ENCODE measurements at regions not wholly inside any gene's neighbourhood (a gene's known extent, or its start where the extent isn't known, plus 50 kb on each side); places are given as distances from the start of the nearest gene placed in this dataset.
"Not testable (repeated sequence)": the region's sequence is repeated elsewhere in the genome, so short reads cannot be mapped to it uniquely, and the experiment has no call there.

DNA sequence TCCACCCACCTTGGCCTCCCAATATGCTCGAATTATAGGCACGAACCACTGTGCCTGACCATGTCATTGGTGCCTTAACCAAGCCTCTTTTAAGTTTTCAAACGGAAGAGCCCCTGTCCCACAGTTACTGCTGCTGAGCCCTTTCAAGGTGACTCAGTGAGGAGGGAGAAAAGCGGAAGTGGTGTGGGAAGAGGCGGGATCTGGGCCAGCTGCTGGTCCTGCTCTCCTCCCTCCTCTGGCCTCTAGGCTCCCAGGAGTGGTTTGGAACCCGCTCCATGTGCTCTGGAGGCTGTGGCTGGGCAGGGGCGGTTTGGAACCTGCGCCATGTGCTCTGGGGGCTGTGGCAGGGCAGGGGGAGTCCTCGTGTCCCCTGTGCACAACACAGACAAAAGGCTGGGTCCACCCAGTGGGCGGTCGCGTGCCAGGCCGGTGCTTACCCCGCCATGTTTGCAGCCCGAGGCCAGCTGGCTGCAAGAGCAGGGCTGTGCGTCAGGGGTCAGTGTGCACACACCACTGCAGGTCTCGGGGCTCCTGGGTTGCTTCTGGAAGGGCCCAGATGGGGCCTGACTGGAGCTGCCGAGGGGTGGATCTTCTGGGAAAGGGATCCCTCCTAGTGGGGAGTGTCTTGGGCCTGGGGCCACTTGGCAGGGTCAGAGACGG lies 113.4 kb upstream of the ALDH3B2 start:
- not testable (repeated sequence) for H3K4me3 ChIP-seq (ENCODE audit: low read depth, low read length); DNase-seq (ENCODE audit: low read depth)

DNA sequence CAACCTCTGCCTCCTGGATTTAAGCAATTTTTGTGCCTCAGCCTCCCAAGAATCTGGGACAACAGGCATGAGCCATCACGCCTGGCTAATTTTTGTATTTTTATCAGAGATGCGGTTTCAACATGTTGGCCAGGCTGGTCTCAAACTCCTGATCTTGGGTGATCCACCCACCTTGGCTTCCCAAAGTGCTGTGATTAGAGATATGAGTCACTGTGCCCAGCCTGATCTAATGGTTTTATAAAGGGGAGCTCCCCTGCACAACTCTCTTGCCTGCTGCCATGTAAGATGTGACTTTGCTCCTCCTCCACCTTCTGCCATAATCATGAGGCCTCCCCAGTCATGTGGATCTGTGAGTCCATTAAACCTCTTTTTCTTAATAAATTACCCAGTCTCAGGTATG lies 107.5 kb upstream of the ALDH3B2 start:
- not testable (repeated sequence) for DNase-seq (ENCODE audit: low read depth); H3K4me3 ChIP-seq (ENCODE audit: low read depth, low read length)

- not testable (repeated sequence) for H3K4me3 ChIP-seq (ENCODE audit: low read depth, low read length); DNase-seq (ENCODE audit: low read depth)
These were observed 107.1 kb upstream of the ALDH3B2 start for GRCh38 chr11:67781506-67781905.

GRCh38 chr11:67780056-67780455 lies 105.6 kb upstream of the ALDH3B2 start:
- DNase-seq (ENCODE audit: low read depth): no peak
- H3K4me3 ChIP-seq (ENCODE audit: low read depth, low read length): no peak overlapping the region

DNA sequence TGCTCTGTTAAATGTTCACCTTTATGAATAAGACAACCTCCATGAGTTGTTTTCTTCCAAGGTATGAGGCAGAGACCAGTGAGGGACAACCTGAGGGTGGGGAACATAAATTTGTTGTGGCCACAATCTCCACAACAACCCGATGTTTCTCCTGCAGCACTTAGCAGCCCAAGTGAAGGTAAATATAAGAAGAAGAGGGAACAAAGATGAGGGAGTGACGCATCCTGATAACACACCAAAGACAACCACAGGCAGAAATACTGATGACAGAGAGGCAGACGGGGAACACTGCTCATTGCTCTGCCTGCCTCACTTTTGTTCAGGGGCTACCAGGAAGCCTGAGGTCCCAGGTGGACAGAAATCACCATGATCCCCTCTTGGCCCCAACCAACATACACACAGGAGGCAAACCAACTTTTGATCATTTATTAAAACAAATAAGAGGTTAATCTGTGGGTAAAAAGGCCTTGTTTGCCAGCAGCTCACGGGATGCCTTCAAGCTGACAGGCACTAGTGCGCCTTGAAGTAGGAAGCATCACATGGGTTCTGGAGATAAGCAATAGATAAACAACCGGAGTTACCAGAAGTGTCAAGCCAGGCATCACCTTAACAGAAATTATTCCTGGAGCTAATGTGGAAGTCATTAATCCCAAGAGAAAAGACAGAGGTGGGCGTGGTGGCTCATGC lies 104.9 kb upstream of the ALDH3B2 start:
- not testable (repeated sequence) for H3K4me3 ChIP-seq (ENCODE audit: low read depth, low read length); DNase-seq (ENCODE audit: low read depth)

GRCh38 chr11:67776852-67777520 lies 102.6 kb upstream of the ALDH3B2 start:
- H3K4me3 ChIP-seq (ENCODE audit: low read depth, low read length): no peak overlapping the region
- no peak for DNase-seq (ENCODE audit: low read depth)

- not testable (repeated sequence) for DNase-seq (ENCODE audit: low read depth)
These were observed 99.8 kb upstream of the ALDH3B2 start for GRCh38 chr11:67774175-67774574.

GRCh38 chr11:67768001-67768730 lies 93.7 kb upstream of the ALDH3B2 start:
- not testable (repeated sequence) for H3K4me3 ChIP-seq (ENCODE audit: low read depth, low read length); DNase-seq (ENCODE audit: low read depth)

More at GRCh38 chr11:67774175-67774574, 99.8 kb upstream of the ALDH3B2 start:
- H3K4me3 ChIP-seq (ENCODE audit: low read depth, low read length): not testable (repeated sequence)

- DNase-seq (ENCODE audit: low read depth); H3K4me3 ChIP-seq (ENCODE audit: low read depth, low read length): not testable (repeated sequence)
These were observed 86.8 kb upstream of the ALDH3B2 start for GRCh38 chr11:67761211-67761610.

GRCh38 chr11:67759321-67759720 lies 84.9 kb upstream of the ALDH3B2 start:
- DNase-seq (ENCODE audit: low read depth); H3K4me3 ChIP-seq (ENCODE audit: low read depth, low read length): not testable (repeated sequence)

DNA sequence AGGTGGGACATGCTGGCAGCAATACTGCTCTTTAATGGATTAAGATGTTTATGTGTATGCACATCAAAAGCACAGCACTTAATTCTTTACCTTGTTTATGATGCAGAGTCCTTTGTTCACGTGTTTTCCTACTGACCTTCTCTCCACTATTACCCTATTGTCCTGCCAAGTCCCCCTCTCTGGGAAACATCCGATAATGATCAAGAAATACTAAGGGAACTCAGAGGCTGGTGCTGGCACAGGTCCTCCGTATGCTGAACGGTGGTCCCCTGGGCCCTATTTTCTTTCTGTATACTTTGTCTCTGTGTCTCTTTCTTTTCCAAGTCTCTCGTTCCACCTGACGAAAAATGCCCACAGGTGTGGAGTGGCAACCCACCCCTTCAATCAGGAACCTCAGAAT lies 84.0 kb upstream of the ALDH3B2 start:
- H3K4me3 ChIP-seq (ENCODE audit: low read depth, low read length); DNase-seq (ENCODE audit: low read depth): not testable (repeated sequence)

- DNase-seq (ENCODE audit: low read depth); H3K4me3 ChIP-seq (ENCODE audit: low read depth, low read length): not testable (repeated sequence)
These were observed 83.6 kb upstream of the ALDH3B2 start for GRCh38 chr11:67758009-67758408.

- not testable (repeated sequence) for DNase-seq (ENCODE audit: low read depth); H3K4me3 ChIP-seq (ENCODE audit: low read depth, low read length)
These were observed 79.4 kb upstream of the ALDH3B2 start for GRCh38 chr11:67753820-67754219.

GRCh38 chr11:67745181-67745726 lies 70.8 kb upstream of the ALDH3B2 start:
- H3K4me3 ChIP-seq (ENCODE audit: low read depth, low read length): no peak overlapping the region
- DNase-seq (ENCODE audit: low read depth): no peak

DNA sequence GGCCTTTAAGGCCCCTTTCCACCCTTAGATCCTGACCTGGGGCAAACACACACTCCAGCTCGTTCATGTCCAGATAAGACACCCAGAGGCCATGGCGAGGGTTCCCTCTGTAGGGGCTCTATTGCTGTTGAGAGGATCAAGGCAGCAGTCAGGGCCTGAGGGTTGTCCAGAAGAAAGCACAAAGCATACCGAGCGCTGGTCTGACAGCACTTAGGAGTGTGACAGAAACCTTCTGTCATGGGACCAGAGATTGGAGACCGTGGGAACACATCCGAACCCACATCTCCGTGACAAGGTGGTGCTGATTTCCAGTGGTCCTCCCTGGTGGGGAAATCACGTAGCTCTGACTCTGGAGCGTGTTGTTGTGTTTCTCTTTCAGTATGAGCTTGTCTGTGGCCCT lies 69.8 kb upstream of the ALDH3B2 start:
- not testable (repeated sequence) for DNase-seq (ENCODE audit: low read depth); H3K4me3 ChIP-seq (ENCODE audit: low read depth, low read length)

DNA sequence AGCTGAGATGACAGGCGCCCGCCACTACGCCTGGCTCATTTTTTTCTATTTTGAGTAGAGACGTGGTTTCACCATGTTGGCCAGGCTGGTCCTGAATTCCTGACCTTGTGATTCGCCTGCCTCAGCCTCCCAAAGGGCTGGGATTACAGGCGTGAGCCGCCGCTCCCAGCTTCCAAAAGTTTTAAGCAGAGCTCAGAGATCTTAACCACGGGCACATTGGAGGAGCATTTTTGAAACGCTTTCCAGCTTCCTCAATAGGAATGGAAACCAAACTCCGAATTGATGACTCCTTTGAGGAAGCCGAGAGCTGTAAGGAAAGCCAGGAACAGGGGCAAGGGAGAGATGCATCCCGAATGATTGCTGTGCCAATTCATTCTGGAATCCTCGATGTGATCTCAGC lies 63.8 kb upstream of the ALDH3B2 start:
- DNase-seq (ENCODE audit: low read depth); H3K4me3 ChIP-seq (ENCODE audit: low read depth, low read length): not testable (repeated sequence)

DNA sequence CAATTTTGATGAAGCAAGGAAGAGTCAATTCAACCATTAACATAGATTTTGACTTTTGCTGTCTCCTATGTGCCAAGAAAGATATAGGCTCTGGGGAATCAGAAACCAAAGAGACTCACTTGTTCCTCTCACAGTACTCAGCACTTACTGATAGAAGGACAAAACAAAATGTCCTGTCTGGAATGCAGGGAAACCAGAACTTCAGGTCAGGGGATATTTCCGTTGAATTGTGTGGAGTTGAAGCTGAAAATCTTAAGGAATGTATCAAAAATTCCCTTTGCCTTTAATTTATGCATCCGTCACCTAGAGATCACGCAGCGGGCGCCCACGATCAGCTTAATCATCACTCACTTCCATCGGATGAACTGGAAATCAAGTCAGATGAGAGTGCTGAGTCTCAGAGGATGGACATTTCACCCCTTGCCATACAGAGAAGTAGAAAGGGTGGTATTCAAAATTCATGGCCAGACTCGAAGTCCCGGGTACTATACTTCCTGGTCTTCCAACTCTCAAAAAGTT lies 63.2 kb upstream of the ALDH3B2 start:
- not testable (repeated sequence) for H3K4me3 ChIP-seq (ENCODE audit: low read depth, low read length); DNase-seq (ENCODE audit: low read depth)

DNA sequence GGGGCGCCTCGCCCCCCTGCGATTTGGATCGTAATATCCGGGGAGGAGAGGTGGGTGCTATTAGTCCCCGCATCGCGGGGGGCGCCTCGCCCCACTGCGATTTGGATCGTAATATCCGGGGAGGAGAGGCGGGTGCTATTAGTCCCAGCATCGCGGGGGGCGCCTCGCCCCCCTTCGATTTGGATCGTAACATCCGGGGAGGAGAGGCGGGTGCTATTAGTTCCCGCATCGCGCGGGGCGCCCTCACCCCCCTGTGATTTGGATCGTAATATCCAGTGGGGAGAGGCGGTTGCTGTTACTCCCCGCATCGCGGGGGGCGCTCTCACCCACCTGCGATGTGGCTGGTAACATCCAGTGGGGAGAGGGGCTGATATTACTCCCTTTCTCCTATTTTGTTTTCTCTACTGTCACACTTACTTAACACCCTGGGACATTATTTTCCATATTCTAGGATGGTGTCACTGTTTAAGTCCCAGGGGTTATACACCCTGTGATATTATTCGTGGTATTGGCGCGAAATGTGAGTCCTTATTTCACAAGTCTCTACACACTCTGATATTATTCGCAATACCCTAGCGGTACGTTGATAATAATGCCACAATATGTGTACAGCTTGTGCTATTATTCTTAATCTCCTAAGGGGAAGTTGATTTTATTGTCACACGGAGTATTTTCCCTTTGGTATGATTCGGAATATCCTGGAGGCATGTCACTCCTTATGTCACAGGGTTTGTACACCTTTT lies 57.8 kb upstream of the ALDH3B2 start:
- DNase-seq (ENCODE audit: low read depth): no peak
- no peak overlapping the region for H3K4me3 ChIP-seq (ENCODE audit: low read depth, low read length)

DNA sequence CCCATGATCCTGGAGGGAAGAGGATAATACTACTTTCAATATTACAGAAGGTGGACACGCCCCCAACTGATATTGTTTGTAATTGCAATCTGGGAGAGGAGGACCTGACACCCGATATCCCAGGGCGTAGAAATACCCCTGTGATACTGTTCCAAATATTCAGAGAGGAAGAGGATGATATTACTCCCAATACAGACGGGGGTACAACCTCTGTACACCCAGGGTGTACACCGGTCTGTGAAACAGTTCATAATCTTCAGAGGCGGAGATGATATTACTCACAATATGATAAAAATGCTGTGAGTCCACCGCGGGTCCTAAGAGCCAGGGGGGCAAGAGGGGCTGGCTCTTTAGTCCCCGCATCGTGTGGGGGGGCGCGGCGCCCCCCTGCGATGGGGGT lies 57.2 kb upstream of the ALDH3B2 start:
- no peak overlapping the region for H3K4me3 ChIP-seq (ENCODE audit: low read depth, low read length)
- DNase-seq (ENCODE audit: low read depth): no peak
